ENCODE measurements at regions not wholly inside any gene's neighbourhood (a gene's known extent, or its start where the extent isn't known, plus 50 kb on each side); places are given as distances from the start of the nearest gene placed in this dataset.

DNA sequence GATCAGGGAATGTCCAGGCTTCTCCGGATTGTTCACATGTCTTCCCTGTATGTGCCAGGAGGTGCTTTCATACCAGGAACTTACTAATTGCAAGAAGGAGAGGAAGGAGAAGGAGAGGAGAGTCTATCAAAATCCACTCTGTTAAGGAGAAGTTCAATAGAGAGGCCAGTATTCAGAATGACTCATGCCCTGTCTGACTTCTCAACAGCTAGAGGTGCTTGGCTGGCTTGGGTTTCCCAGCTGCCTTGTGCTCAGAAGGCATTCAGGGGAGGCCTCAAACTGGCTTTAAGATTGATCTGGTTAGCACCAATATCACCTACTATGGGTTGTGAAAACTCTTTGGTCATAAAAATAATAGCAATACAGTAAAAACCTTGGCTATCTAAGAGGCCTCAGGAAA is 167.9 kb upstream of the GLRA1 start:
- H3K9me3 ChIP-seq = no peaks in the 10 kb centered on the region
- H3K4me1 ChIP-seq = no peaks in the 10 kb centered on the region
- no peaks in the 10 kb centered on the region for H3K36me3 ChIP-seq
- no peaks in the 10 kb centered on the region for H3K27me3 ChIP-seq
- no peak for TF ChIP-seq POLR2A (IDR thresholded peaks at IDR 0.05)
- TF ChIP-seq, protein P1, sequence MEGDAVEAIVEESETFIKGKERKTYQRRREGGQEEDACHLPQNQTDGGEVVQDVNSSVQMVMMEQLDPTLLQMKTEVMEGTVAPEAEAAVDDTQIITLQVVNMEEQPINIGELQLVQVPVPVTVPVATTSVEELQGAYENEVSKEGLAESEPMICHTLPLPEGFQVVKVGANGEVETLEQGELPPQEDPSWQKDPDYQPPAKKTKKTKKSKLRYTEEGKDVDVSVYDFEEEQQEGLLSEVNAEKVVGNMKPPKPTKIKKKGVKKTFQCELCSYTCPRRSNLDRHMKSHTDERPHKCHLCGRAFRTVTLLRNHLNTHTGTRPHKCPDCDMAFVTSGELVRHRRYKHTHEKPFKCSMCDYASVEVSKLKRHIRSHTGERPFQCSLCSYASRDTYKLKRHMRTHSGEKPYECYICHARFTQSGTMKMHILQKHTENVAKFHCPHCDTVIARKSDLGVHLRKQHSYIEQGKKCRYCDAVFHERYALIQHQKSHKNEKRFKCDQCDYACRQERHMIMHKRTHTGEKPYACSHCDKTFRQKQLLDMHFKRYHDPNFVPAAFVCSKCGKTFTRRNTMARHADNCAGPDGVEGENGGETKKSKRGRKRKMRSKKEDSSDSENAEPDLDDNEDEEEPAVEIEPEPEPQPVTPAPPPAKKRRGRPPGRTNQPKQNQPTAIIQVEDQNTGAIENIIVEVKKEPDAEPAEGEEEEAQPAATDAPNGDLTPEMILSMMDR (IDR thresholded peaks at IDR 0.05) = no peak
- no peak overlapping the region for H3K27ac ChIP-seq
- DNase-seq = peak in 1 of 2 donors; percentile 5
- no peak overlapping the region for H3K4me3 ChIP-seq (replicated peaks in 1 of 3)
- intact Hi-C loops (cut with DNase I) = no loop called here
- 76 to 92% methylated on average over 1 of the region's 1 CpG for WGBS, 2 donors

DNA sequence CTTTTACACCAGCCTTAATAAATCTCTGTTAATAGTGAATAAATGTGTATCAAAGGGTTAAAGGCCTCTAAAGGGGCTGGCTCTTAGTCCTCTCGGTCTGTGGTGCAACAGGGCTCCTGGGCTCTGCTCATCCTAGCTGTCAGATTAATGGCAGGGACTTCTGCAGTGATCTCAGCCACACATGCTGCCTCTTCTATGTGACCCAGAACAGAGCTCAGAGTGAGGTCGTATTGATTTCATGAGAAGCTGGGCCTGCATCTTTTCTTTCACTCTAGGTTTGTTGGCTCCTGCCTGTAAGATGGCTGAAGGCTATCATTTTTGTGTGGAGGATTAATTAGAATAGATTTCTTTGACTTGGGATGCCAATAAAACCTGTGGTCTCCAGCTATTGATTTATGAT is 165.0 kb upstream of the GLRA1 start:
- intact Hi-C loops (cut with DNase I) = no loop called here
- Histone ChIP-seq H3K27ac (no peak overlapping the region), H3K4me1 (no peaks in the 10 kb centered on the region), H3K9me3 (no peaks in the 10 kb centered on the region), H3K4me3 (replicated peaks in 1 of 3) (no peak overlapping the region), H3K36me3 (no peaks in the 10 kb centered on the region), H3K27me3 (no peaks in the 10 kb centered on the region)
- 67 to 84% methylated on average over 2 of the region's 2 CpGs for WGBS, 2 donors
- no peak for TF ChIP-seq POLR2A (IDR thresholded peaks at IDR 0.05)
- TF ChIP-seq, protein P1 (IDR thresholded peaks at IDR 0.05) = no peak
- DNase-seq = no peak

DNA sequence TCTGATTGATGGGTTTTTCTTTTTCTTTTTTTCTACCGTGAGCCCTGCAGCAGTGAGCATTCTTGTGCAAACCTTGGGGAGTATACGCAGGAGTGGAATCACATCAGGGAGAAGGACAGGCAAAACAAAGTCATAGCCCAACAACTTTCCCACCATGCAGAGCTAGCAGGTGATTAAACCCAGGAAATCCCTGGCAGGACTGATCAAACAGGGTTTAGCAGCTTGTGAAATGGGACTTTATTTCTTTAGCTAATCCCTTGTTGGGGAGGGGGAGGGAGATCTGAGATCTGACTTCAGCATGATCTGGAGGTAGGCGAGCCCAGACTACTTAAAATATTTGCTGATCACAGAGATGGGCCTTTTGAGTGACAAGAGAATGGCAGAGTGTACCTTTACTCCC is 162.0 kb upstream of the GLRA1 start:
- no peak overlapping the region for H3K4me3 ChIP-seq (replicated peaks in 1 of 3)
- no peak for DNase-seq
- H3K27ac ChIP-seq = no peak overlapping the region
- H3K9me3 ChIP-seq = no peaks in the 10 kb centered on the region
- no peaks in the 10 kb centered on the region for H3K36me3 ChIP-seq
- no peaks in the 10 kb centered on the region for H3K27me3 ChIP-seq
- 47 to 50% methylated on average over 3 of the region's 3 CpGs for WGBS, 2 donors
- TF ChIP-seq POLR2A (IDR thresholded peaks at IDR 0.05) = no peak
- TF ChIP-seq, protein P1 (IDR thresholded peaks at IDR 0.05) = no peak
- no peaks in the 10 kb centered on the region for H3K4me1 ChIP-seq
- intact Hi-C loops (cut with DNase I) = no loop called here

DNA sequence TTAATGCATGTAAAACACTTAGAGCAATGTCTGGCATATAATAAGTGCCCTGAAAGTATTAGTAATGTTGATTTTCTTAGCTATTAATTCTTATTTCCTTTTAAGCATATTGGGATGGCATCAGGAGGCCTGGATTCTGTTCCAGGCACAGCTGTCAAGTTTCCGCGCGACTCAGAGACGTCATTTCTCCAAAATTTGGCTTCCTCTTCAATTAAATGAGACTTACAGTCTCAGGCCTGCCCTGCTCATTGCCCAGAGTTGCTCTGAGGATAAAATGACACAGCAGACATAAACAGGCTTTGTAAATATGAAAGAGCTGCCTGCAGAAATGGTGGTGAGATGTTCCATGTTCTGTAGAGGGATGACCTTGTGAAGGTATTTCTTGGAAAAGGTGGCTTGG is 159.8 kb upstream of the GLRA1 start:
- H3K9me3 ChIP-seq = no peaks in the 10 kb centered on the region
- H3K36me3 ChIP-seq = no peaks in the 10 kb centered on the region
- no peak overlapping the region for H3K4me3 ChIP-seq (replicated peaks in 1 of 3)
- WGBS, 2 donors = 92% methylated on average over 4 of the region's 4 CpGs
- H3K27me3 ChIP-seq = no peaks in the 10 kb centered on the region
- intact Hi-C loops (cut with DNase I) = no loop called here
- no peak for DNase-seq
- TF ChIP-seq, protein P1 (IDR thresholded peaks at IDR 0.05) = no peak
- no peak for TF ChIP-seq POLR2A (IDR thresholded peaks at IDR 0.05)
- H3K4me1 ChIP-seq = no peaks in the 10 kb centered on the region
- H3K27ac ChIP-seq = no peak overlapping the region

DNA sequence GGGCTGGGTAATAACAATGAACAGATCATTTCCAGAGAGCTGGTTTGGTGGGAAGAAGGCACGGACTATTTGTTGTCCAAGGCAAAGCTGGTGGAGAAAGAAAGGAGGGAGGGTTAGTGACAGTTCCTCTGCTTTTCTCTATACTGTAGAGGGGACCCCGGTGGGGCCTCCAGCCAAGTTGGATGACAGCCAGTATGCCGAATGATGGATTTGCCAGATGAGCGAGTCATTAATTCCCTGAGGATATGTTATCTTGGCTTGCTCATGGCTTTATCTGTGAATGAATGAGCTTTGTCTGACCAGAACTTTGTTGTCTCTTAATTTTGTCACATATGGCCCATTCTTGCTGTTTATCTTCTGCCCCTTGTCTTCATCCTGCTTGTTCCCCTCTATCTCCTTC is 158.6 kb upstream of the GLRA1 start:
- no peak overlapping the region for H3K27ac ChIP-seq
- H3K27me3 ChIP-seq = no peaks in the 10 kb centered on the region
- 54 to 67% methylated on average over 4 of the region's 4 CpGs for WGBS, 2 donors
- no peak overlapping the region for H3K4me3 ChIP-seq (replicated peaks in 1 of 3)
- H3K4me1 ChIP-seq = no peaks in the 10 kb centered on the region
- intact Hi-C loops (cut with DNase I) = no loop called here
- no peak for DNase-seq
- TF ChIP-seq POLR2A (IDR thresholded peaks at IDR 0.05) = no peak
- TF ChIP-seq, protein P1 (IDR thresholded peaks at IDR 0.05) = no peak
- H3K9me3 ChIP-seq = no peaks in the 10 kb centered on the region
- no peaks in the 10 kb centered on the region for H3K36me3 ChIP-seq

Measured in thyroid gland (tissue), 4 donors.